ENCODE measurements at regions not wholly inside any gene's neighbourhood (a gene's known extent, or its start where the extent isn't known, plus 50 kb on each side); places are given as distances from the start of the nearest gene placed in this dataset.
"Not testable (repeated sequence)": the region's sequence is repeated elsewhere in the genome, so short reads cannot be mapped to it uniquely, and the experiment has no call there.

GRCh38 chr5:9787861-9788600, 157.9 kb upstream of the TAS2R1 start:
- no peak for DNase-seq (ENCODE audit: low read depth)

- no peak for DNase-seq (ENCODE audit: low read depth)
Measured at GRCh38 chr5:9786380-9787360, 156.5 kb upstream of the TAS2R1 start.

- peak; percentile 39 for DNase-seq (ENCODE audit: low read depth)
Measured at GRCh38 chr5:9785751-9786150, 155.6 kb upstream of the TAS2R1 start.

- DNase-seq (ENCODE audit: low read depth) = no peak
Measured at GRCh38 chr5:9784231-9784630, 154.1 kb upstream of the TAS2R1 start.

- DNase-seq (ENCODE audit: low read depth) = peak; percentile 90
Measured at GRCh38 chr5:9782826-9783560, 152.8 kb upstream of the TAS2R1 start.

GRCh38 chr5:9781890-9782289, 151.7 kb upstream of the TAS2R1 start:
- peak; percentile 90 for DNase-seq (ENCODE audit: low read depth)

GRCh38 chr5:9781275-9781674, 151.1 kb upstream of the TAS2R1 start:
- peak; percentile 14 for DNase-seq (ENCODE audit: low read depth)

- no peak for DNase-seq (ENCODE audit: low read depth)
Measured at GRCh38 chr5:9780501-9780900, 150.3 kb upstream of the TAS2R1 start.

- DNase-seq (ENCODE audit: low read depth) = peak; percentile 74
Measured at GRCh38 chr5:9776525-9776924, 146.4 kb upstream of the TAS2R1 start.

- DNase-seq (ENCODE audit: low read depth) = peak; percentile 70
Measured at GRCh38 chr5:9775339-9775738, 145.2 kb upstream of the TAS2R1 start.

- peak; percentile 89 for DNase-seq (ENCODE audit: low read depth)
Measured at GRCh38 chr5:9774472-9775079, 144.4 kb upstream of the TAS2R1 start.

GRCh38 chr5:9771079-9771478, 140.9 kb upstream of the TAS2R1 start:
- DNase-seq (ENCODE audit: low read depth) = no peak

GRCh38 chr5:9766581-9766980, 136.4 kb upstream of the TAS2R1 start:
- peak; percentile 71 for DNase-seq (ENCODE audit: low read depth)

GRCh38 chr5:9765419-9766140, 135.4 kb upstream of the TAS2R1 start:
- peak; percentile 85 for DNase-seq (ENCODE audit: low read depth)

GRCh38 chr5:9761706-9762105, 131.6 kb upstream of the TAS2R1 start:
- peak; percentile 35 for DNase-seq (ENCODE audit: low read depth)

GRCh38 chr5:9752670-9753069, 122.5 kb upstream of the TAS2R1 start:
- DNase-seq (ENCODE audit: low read depth) = not testable (repeated sequence)

- no peak for DNase-seq (ENCODE audit: low read depth)
Measured at GRCh38 chr5:9743507-9743906, 113.4 kb upstream of the TAS2R1 start.

- DNase-seq (ENCODE audit: low read depth) = no peak
Measured at GRCh38 chr5:9742848-9743247, 112.7 kb upstream of the TAS2R1 start.

- no peak for DNase-seq (ENCODE audit: low read depth)
Measured at GRCh38 chr5:9739135-9739534, 109.0 kb upstream of the TAS2R1 start.

- DNase-seq (ENCODE audit: low read depth) = no peak
Measured at GRCh38 chr5:9737265-9737664, 107.1 kb upstream of the TAS2R1 start.

GRCh38 chr5:9733486-9733885, 103.3 kb upstream of the TAS2R1 start:
- peak; percentile 8 for DNase-seq (ENCODE audit: low read depth)

Data from EH (cell line).